OCI-LY3 (cell line): ENCODE measurements at regions not wholly inside any gene's neighbourhood (a gene's known extent, or its start where the extent isn't known, plus 50 kb on each side); places are given as distances from the start of the nearest gene placed in this dataset.

Experiments used
- EZH2phosphoT487 ChIP-seq: fragments of 200-600 bp; shearing (Covaris generic); IDR thresholded peaks from 2 replicates; pipeline ENCODE4 v1.6.1; 2018; ENCODE audit warnings: antibody characterized with exemption, mixed run types, low read depth
- TF ChIP-seq, protein P1 (sequence below): fragments of 200-600, 300-600 bp; sonication (generic); IDR thresholded peaks from 2 replicates; pipeline ENCODE4 v1.5.1; 2014; ENCODE audit warnings: antibody characterized with exemption, low read length, low read depth

DNA sequence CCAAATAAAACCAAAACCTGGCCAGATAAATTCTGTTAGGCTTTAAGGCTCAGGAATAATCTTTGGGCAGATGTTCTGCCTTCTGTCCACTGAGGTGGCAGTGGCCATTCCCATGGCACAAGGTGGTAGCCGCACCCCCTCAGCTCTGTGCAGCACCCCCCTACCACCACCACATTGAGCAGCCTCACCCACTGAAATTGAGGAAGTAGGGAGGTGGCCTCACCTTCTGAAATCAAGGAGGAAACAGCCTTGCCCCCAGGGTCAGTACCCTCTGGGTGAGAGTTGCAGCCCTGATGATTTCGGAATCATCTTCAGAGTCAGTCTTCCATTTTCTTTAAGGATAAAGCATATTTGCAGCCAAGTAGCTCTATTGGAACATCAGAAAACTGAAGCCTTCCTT, 204.8 kb upstream of the PIK3R1 start:
- TF ChIP-seq, protein P1, sequence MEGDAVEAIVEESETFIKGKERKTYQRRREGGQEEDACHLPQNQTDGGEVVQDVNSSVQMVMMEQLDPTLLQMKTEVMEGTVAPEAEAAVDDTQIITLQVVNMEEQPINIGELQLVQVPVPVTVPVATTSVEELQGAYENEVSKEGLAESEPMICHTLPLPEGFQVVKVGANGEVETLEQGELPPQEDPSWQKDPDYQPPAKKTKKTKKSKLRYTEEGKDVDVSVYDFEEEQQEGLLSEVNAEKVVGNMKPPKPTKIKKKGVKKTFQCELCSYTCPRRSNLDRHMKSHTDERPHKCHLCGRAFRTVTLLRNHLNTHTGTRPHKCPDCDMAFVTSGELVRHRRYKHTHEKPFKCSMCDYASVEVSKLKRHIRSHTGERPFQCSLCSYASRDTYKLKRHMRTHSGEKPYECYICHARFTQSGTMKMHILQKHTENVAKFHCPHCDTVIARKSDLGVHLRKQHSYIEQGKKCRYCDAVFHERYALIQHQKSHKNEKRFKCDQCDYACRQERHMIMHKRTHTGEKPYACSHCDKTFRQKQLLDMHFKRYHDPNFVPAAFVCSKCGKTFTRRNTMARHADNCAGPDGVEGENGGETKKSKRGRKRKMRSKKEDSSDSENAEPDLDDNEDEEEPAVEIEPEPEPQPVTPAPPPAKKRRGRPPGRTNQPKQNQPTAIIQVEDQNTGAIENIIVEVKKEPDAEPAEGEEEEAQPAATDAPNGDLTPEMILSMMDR = no peak
- no peak for TF ChIP-seq EZH2phosphoT487
